GM12891 (cell line): ENCODE measurements at regions not wholly inside any gene's neighbourhood (a gene's known extent, or its start where the extent isn't known, plus 50 kb on each side); places are given as distances from the start of the nearest gene placed in this dataset.

Experiments used
- PAX5 ChIP-seq: IDR thresholded peaks from 2 replicates; pipeline ENCODE4 v1.6.1; 2011; ENCODE audit warnings: low read length, moderate library complexity, mild to moderate bottlenecking; ENCODE audit not compliant: insufficient read depth, severe bottlenecking
- POLR2A ChIP-seq: IDR thresholded peaks from 2 replicates; pipeline ENCODE4 v1.6.1; 2011; ENCODE audit warnings: low read depth, low read length, control low read depth
- POLR2AphosphoS5 ChIP-seq: IDR thresholded peaks from 2 replicates; pipeline ENCODE4 v1.6.1; 2011; ENCODE audit warnings: low read depth, low read length, control low read depth
- POU2F2 ChIP-seq: IDR thresholded peaks from 2 replicates; pipeline ENCODE4 v1.6.1; 2011; ENCODE audit warnings: low read depth, mild to moderate bottlenecking, control low read depth, low read length, moderate library complexity
- SPI1 ChIP-seq: IDR thresholded peaks from 2 replicates; pipeline ENCODE4 v1.6.1; 2011; ENCODE audit warnings: low read depth, low read length, control low read depth
- TAF1 ChIP-seq: IDR thresholded peaks from 2 replicates; pipeline ENCODE4 v1.6.1; 2011; ENCODE audit warnings: low read depth, low read length, control low read depth

DNA sequence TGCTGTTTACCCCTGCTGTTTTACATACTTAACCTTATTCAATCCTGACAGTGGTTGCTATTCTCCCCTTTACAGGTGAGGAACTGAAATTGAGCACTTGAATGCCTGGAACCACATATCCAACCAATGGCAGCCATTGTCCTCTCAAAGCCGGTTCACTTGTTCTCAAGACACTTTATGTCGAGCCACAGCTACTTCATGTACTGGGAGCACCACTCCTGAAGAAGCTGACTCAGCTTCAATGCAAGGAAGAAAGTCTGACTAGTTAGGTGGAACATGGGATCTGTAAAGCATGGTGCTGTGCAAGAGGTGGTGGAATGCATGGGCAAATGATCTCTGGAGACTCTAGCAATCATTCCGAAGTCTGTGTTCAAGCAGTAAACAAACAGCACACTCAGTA, 113.9 kb upstream of the CPM start:
- peak; percentile 17; the same call in 1 of the 2 replicates for TF ChIP-seq SPI1
- no peak for TF ChIP-seq TAF1
- TF ChIP-seq POLR2AphosphoS5, result no peak
- no peak for TF ChIP-seq POLR2A
- no peak for TF ChIP-seq PAX5
- no peak for TF ChIP-seq POU2F2
